Pancreas (tissue), 10 donors: ENCODE measurements at regions not wholly inside any gene's neighbourhood (a gene's known extent, or its start where the extent isn't known, plus 50 kb on each side); places are given as distances from the start of the nearest gene placed in this dataset.
A peak's percentile ranks its signal among the peaks of the same experiment; 100 is the strongest.

ENCODE experiments used
- ATAC-seq, 4 donors: fragments of 200-7000 bp; cut with Tn5 transposase; one replicate each; pipeline versions ENCODE4 v1.8.0 to v1.9.1; 2020; ENCODE audit warnings: mild to moderate bottlenecking in 4 of 4, moderate library complexity in 4 of 4
- DNase-seq, 6 donors: peaks; one replicate each; pipeline ENCODE4 v3.0.0-alpha.2; 2020
- FAIRE-seq: peaks from 2 replicates; lab custom pipeline; 2012; peaks lifted over from hg19 to GRCh38; lab: Jason Lieb, UNC
- H3K27ac ChIP-seq, 4 donors: fragments of 200-600 bp; sonication (generic); 1 replicate in 3 of 4; 2 replicates in 1 of 4; pipeline versions ENCODE4 v1.5.0 to v1.8.0; 2020
- H3K27me3 ChIP-seq, 4 donors: fragments of 200-600 bp; one replicate each; pipeline ENCODE4 v1.8.0; 2021
- H3K36me3 ChIP-seq, 3 donors: fragments of 200-600 bp; sonication (generic) in 1 of 3; one replicate each; pipeline versions ENCODE4 v1.5.0 to v1.8.0; 2020 to 2021
- H3K4me1 ChIP-seq, 3 donors: fragments of 200-600 bp; one replicate each; pipeline ENCODE4 v1.8.0; 2021
- H3K4me3 ChIP-seq, 4 donors: fragments of 200-600 bp; sonication (generic) in 2 of 4; one replicate each; pipeline versions ENCODE4 v1.5.0 to v1.8.0; 2020 to 2021
- H3K9me3 ChIP-seq, 4 donors: fragments of 200-600 bp; one replicate each; pipeline ENCODE4 v1.8.0; 2021
- CTCF ChIP-seq, 4 donors: fragments of 200-600 bp; sonication (generic) in 3 of 4; IDR thresholded peaks; one replicate each; pipeline versions ENCODE4 v1.5.0 to v1.8.0; 2021; ENCODE audit warnings: antibody characterized with exemption in 4 of 4
- WGBS, 2 donors: extraction: QIAGEN DNeasy Blood & Tissue Kit; methylation state at CpG; one replicate each; pipeline ENCODE4 v1.1.7; 2013; 5-methylcytosine and 5-hydroxymethylcytosine counted together
- intact Hi-C, 3 donors: fragments of 100-400 bp; cut with DNase I; formaldehyde crosslinking; loops; one replicate each; pipeline versions ENCODE4 v1.11.1 to v1.14.2; 2022
- donor health status: healthy with polysubstance abuse.
- donor health status: DM: no; HTN: no; CAD: no; lungs with moderate emphysema.
- donor health status: DM: no; HTN: no; CAD: no.
- donor health status: control.
- donor health status: control.
- donor health status: Bipolar disorder and iron deficiency.
- donor health status: DM: yes; HTN: yes; CAD: no.
- donor health status: DM: no; HTN: no; CAD: no.
- donor health status: DM: no; HTN: no; CAD: no.
- donor health status: DM: yes; HTN: yes; CAD: no.

DNA sequence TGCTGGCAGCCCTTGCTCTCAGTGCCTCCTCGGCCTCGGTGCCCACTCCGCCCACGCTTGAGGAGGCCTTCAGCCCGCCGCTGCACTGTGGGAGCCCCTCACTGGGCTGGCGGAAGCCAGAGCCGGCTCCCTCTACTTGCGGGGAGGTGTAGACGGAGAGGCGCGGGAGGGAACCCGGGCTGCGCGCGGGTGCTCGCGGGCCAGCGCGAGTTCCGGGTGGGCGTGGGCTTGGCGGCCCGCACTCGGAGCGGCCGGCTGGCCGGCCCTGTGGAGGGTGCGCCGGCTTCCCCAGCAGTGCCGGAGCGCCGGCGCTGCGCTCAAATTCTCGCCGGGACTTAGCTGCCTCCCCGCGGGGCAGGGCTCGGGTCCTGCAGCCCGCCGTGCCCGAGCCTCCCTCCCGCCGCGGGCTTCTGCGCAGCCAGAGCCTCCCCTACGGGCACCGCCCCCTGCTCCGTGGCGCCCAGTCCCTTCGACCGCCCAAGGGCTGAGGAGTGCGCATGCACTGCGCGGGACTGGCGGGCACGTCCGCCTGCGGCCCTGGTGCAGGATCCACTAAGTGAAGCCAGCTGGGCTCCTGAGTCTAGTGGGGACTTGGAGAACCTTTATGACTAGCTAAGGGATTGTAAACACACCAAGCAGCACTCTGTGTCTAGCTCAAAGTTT is 231.5 kb downstream of the EFHB start:
- 77 to 89% methylated on average over 52 to 60 of the region's 60 CpGs for WGBS, 2 donors
- ATAC-seq = peak in 3 of 4 donors; percentile 56 to 73 (median 57)
- no peaks in the 10 kb centered on the region for H3K4me1 ChIP-seq

GRCh38 chr3:19688767-19689166 is 245.2 kb downstream of the EFHB start:
- Histone ChIP-seq H3K36me3 (no peaks in the 10 kb centered on the region), H3K9me3 (no peaks in the 10 kb centered on the region), H3K27ac (no peak overlapping the region), H3K4me3 (no peak overlapping the region), H3K27me3 (no peaks in the 10 kb centered on the region), H3K4me1 (no peaks in the 10 kb centered on the region)
- no peak for TF ChIP-seq CTCF (IDR thresholded peaks at IDR 0.05)
- ATAC-seq = no peak
- no peak for FAIRE-seq
- WGBS, 2 donors = 39 to 54% methylated on average over 2 of the region's 2 CpGs
- no peak for DNase-seq
- intact Hi-C loops = no loop called here

More for the DNA sequence above, 231.5 kb downstream of the EFHB start:
- Histone ChIP-seq H3K9me3 (no peaks in the 10 kb centered on the region), H3K36me3 (no peaks in the 10 kb centered on the region), H3K27ac (peak overlapping the region in 1 of 4 donors; percentile 25), H3K27me3 (no peaks in the 10 kb centered on the region), H3K4me3 (no peak overlapping the region)
- DNase-seq (peak in 5 of 6 donors; percentile 19 to 60 (median 29)), FAIRE-seq (no peak)
- intact Hi-C loops = no loop called here
- no peak for TF ChIP-seq CTCF (IDR thresholded peaks at IDR 0.05)

DNA sequence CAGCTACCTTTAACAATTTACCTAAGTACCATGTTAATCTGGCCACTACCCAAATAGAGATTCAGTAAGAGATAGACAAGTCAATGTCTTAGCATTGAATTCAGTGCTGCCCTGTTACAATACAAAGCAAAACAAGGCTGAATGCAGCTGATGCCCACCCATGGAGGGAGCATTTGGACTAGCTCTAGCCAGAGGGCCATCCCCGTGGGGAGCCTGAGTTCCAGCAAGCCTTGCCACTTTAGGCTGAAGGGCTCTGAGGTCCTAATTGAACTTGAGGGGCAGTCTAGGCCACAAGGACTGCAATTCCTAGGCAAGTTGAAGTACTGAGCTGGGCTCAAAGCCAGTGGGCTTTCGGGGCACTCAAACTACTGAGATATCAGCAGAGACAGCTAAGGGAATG is 265.9 kb downstream of the EFHB start:
- DNase-seq = no peak
- no peak for FAIRE-seq
- intact Hi-C loops = no loop called here
- no peaks in the 10 kb centered on the region for H3K4me1 ChIP-seq
- TF ChIP-seq CTCF (IDR thresholded peaks at IDR 0.05) = no peak
- no peaks in the 10 kb centered on the region for H3K27me3 ChIP-seq
- no peak overlapping the region for H3K4me3 ChIP-seq
- WGBS, 2 donors = 61 to 69% methylated on average over 2 of the region's 2 CpGs
- no peaks in the 10 kb centered on the region for H3K9me3 ChIP-seq
- ATAC-seq = no peak
- H3K36me3 ChIP-seq = no peaks in the 10 kb centered on the region
- no peak overlapping the region for H3K27ac ChIP-seq

- 82 to 83% methylated on average over 6 of the region's 6 CpGs for WGBS, 2 donors
- no peaks in the 10 kb centered on the region for H3K9me3 ChIP-seq
- TF ChIP-seq CTCF (IDR thresholded peaks at IDR 0.05) = no peak
- no peak overlapping the region for H3K4me3 ChIP-seq
- no peak for DNase-seq
- no peaks in the 10 kb centered on the region for H3K27me3 ChIP-seq
- no peaks in the 10 kb centered on the region for H3K36me3 ChIP-seq
- no peak overlapping the region for H3K27ac ChIP-seq
- no peak for FAIRE-seq
- intact Hi-C loops = no loop called here
- no peak for ATAC-seq
- no peaks in the 10 kb centered on the region for H3K4me1 ChIP-seq
Observed at GRCh38 chr3:19662486-19662885, 271.5 kb downstream of the EFHB start.

DNA sequence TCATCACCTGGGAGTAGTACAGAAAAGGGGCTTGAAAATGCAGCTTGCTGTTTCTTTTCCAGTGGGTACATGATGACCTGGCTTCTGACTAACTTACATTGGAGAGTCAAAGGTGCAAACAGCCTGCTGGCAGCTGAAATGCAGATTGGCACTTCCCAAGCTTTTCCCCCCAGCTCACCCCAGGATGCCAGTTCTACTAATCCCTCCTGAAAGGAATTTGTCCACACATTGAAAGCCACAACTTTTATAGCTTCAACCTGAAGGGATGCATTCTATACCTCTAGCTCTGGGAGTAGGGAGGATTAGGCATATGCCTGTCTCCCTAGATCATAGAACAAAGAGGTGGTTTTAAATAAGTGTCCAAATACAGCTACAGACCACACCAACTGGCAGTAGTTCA is 281.7 kb downstream of the EFHB start:
- Histone ChIP-seq H3K4me1 (no peaks in the 10 kb centered on the region), H3K27me3 (no peaks in the 10 kb centered on the region), H3K9me3 (no peaks in the 10 kb centered on the region), H3K4me3 (no peak overlapping the region), H3K36me3 (no peaks in the 10 kb centered on the region), H3K27ac (no peak overlapping the region)
- TF ChIP-seq CTCF (IDR thresholded peaks at IDR 0.05) = no peak
- FAIRE-seq (no peak), ATAC-seq (no peak), DNase-seq (no peak)
- intact Hi-C loops = no loop called here
